Bronchial epithelial cell (primary cell): ENCODE measurements at regions not wholly inside any gene's neighbourhood (a gene's known extent, or its start where the extent isn't known, plus 50 kb on each side); places are given as distances from the start of the nearest gene placed in this dataset.

Experiments
- DNase-seq: peaks from one replicate; pipeline ENCODE4 v3.0.0-alpha.2; 2010; ENCODE audit warnings: low read depth
- FAIRE-seq: peaks from 2 replicates; lab custom pipeline; 2011; peaks lifted over from hg19 to GRCh38; lab: Jason Lieb, UNC
- H3K27me3 ChIP-seq: 2 replicates; pipeline ENCODE4 v1.5.1; 2011; ENCODE audit warnings: low read length; ENCODE audit not compliant: control insufficient read depth, insufficient read depth
- H3K36me3 ChIP-seq: 2 replicates; pipeline ENCODE4 v1.5.1; 2011; ENCODE audit warnings: low read length; ENCODE audit not compliant: control insufficient read depth, insufficient read depth
- H3K4me3 ChIP-seq: 2 replicates; pipeline ENCODE4 v1.5.1; 2011; ENCODE audit warnings: mild to moderate bottlenecking, low read depth, low read length, control low read depth
- TF ChIP-seq, protein P1 (sequence below): IDR thresholded peaks from 2 replicates; pipeline ENCODE4 v1.5.1; 2011; ENCODE audit warnings: mild to moderate bottlenecking, moderate library complexity, low read length, control low read depth, inconsistent platforms; ENCODE audit not compliant: insufficient read depth, severe bottlenecking

DNA sequence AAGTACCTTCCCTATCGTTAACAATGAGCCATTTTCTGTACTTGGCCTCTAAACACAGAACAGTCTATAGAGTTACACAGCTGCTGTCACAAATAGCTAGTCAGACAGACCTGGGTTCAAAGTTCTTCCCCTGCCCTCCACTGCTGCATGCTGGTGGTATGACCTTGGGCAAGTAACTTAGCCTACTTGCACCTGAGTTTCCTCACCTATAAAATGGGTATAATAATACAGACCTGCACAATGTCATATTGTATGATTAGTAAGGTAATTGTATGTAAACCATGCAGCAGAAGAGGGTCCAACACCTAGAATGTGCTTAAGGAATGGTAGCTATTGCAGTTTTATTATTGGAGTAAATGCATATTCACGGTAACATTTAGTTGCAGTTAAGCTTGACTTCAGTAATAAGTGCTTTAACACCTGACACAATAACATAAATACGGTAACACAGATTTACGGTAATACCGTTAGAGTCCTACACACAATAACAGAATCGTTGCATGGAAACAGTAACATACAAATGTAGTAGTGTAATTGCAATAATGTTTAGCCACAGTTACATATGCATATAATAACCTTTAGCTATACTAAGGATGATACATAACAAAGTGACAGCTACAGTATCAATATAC is 193.3 kb upstream of the CSF3R start:
- Histone ChIP-seq H3K4me3 (no peak overlapping the region), H3K27me3 (no peaks in the 10 kb centered on the region), H3K36me3 (no peaks in the 10 kb centered on the region)
- TF ChIP-seq, protein P1, sequence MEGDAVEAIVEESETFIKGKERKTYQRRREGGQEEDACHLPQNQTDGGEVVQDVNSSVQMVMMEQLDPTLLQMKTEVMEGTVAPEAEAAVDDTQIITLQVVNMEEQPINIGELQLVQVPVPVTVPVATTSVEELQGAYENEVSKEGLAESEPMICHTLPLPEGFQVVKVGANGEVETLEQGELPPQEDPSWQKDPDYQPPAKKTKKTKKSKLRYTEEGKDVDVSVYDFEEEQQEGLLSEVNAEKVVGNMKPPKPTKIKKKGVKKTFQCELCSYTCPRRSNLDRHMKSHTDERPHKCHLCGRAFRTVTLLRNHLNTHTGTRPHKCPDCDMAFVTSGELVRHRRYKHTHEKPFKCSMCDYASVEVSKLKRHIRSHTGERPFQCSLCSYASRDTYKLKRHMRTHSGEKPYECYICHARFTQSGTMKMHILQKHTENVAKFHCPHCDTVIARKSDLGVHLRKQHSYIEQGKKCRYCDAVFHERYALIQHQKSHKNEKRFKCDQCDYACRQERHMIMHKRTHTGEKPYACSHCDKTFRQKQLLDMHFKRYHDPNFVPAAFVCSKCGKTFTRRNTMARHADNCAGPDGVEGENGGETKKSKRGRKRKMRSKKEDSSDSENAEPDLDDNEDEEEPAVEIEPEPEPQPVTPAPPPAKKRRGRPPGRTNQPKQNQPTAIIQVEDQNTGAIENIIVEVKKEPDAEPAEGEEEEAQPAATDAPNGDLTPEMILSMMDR = no peak
- DNase-seq = no peak
- peak; percentile 73 for FAIRE-seq

DNA sequence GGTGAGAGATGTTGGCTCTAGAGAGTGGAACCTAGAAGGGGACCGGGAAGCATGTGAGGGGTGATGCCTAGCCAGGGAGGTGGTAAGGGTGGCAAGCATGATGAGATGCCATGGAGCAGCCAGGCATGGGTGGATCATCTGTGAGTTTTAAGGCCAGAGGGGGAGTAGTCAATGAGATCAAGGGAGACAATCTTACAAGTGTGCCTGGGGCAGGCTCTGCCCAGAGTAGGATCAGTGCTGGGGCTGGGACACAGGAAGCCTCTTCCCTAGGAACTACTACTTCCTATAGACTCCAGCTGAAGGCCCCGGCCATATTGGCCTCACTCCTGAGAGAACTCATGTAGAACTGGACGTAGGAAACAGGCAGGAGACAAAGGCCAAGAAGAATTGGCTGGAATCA is 192.4 kb upstream of the CSF3R start:
- H3K36me3 ChIP-seq = no peaks in the 10 kb centered on the region
- no peak for DNase-seq
- no peaks in the 10 kb centered on the region for H3K27me3 ChIP-seq
- TF ChIP-seq, protein P1 = no peak
- no peak for FAIRE-seq
- no peak overlapping the region for H3K4me3 ChIP-seq

DNA sequence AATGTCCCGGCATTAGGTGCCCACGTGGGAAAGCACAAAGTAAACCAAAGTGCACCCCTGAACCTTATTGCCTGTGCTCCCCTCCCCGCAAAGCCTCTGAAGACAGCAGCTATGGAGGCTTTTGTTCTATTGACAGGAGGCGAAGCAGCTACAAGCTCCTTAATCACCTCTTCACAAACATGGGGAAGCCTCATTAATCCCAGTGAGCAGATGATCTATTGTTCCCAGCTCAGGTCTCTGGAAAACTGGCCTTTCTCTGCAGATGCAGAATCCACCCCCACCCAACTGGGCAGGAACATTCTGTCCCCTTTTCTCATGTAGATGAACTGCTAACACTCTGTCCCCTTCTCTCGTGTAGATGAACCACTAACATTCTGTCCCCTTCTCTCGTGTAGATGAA is 190.5 kb upstream of the CSF3R start:
- H3K27me3 ChIP-seq = no peaks in the 10 kb centered on the region
- no peak for DNase-seq
- no peaks in the 10 kb centered on the region for H3K36me3 ChIP-seq
- TF ChIP-seq, protein P1 = no peak
- FAIRE-seq = peak; percentile 98
- H3K4me3 ChIP-seq = no peak overlapping the region

DNA sequence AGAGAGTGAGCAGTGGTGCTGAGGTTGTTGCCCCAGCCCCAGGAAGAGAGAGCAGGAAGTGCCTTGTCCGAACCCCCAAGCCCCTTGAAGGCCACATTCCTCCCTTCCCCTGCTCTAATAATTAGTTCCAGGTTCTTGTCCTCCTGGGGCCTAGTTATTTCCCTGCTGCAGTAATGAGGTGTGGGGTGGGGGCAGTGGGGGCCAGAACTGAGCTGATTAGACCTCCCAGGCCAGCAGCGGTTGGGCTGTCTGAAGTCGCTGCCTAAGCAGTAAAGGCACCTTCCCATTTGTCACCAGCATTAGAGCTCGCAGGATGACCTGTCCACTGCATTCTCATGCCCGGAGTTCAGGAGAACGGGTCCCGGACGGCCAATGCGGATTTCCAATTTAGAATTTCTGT is 186.5 kb upstream of the CSF3R start:
- DNase-seq (no peak), FAIRE-seq (no peak)
- Histone ChIP-seq H3K27me3 (no peaks in the 10 kb centered on the region), H3K4me3 (no peak overlapping the region), H3K36me3 (no peaks in the 10 kb centered on the region)
- TF ChIP-seq, protein P1 = no peak

DNA sequence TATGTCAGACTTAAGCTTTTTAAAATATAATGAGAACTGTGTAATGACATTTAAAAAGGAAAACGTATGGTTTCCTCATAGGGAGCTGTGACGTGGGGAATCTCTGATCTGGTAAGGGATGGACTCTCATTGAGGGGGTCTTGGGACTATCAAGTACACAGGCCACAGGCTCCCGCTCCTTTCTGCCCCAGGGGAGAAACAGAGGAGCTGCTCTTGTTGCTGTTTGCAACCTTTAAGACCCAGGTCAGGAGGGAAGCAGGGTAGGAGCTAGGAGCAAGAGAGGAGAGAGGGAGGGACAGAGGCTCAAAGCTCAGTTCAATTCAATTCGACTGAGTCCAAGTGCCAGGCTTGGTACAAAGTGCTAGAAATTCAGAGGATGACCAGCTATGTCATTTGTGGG is 185.1 kb upstream of the CSF3R start:
- Histone ChIP-seq H3K27me3 (no peaks in the 10 kb centered on the region), H3K36me3 (no peaks in the 10 kb centered on the region), H3K4me3 (no peak overlapping the region)
- no peak for FAIRE-seq
- TF ChIP-seq, protein P1 = no peak
- no peak for DNase-seq

DNA sequence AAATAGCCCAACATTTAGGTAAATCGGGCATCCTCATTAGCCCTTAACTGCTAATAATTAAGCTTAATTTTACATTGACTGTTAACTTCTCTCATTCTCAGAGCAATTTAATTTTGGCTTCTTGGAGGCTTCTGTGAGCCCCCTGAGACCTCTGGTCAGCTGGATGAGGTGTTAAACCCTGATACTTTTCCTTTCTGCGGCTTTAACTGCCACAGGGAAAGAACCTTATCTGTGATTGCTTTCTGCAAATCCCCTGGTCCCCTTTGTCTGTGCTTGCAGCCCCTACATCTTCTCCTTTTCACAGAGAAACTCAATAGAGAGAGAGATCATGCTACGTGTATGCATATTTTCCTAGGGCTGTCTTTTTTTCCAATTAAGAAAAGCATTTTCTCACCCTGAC is 184.5 kb upstream of the CSF3R start:
- Histone ChIP-seq H3K4me3 (no peak overlapping the region), H3K27me3 (no peaks in the 10 kb centered on the region), H3K36me3 (no peaks in the 10 kb centered on the region)
- TF ChIP-seq, protein P1 = no peak
- no peak for DNase-seq
- no peak for FAIRE-seq
